ENCODE measurements at regions not wholly inside any gene's neighbourhood (a gene's known extent, or its start where the extent isn't known, plus 50 kb on each side); places are given as distances from the start of the nearest gene placed in this dataset.

DNA sequence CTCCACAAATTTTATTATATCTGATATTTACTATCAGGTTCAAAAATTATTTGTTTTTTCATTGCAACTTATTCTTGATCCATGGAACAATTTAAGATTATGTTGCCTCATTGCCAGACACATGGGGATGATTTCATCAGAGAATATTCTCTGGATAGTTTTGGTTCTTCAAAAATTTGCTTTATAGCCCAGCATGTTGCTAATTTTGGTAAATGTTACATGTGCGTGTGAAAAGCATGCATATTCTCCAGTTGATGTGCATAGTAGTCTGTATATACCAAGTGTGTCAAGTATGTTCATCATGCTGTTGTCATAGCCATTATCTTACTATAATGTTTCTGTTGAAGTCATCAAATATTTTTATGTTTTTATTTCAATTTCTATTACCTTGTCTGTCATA is 122.3 kb downstream of the RFC3 start:
- ATAC-seq: no peak
- TF ChIP-seq OSR1 (CRISPR knock-in tag; IDR thresholded peaks at IDR 0.05) (no peak), RARB (CRISPR knock-in tag; IDR thresholded peaks at IDR 0.05) (no peak), ARNTL (CRISPR knock-in tag; IDR thresholded peaks at IDR 0.05; ENCODE audit: borderline replicate concordance, low read depth) (no peak), TOX (CRISPR knock-in tag; IDR thresholded peaks at IDR 0.05; ENCODE audit: borderline replicate concordance) (no peak), SNAI2 (CRISPR knock-in tag; IDR thresholded peaks at IDR 0.05) (no peak), ZNF8 (CRISPR knock-in tag; IDR thresholded peaks at IDR 0.05) (no peak), CSDC2 (CRISPR knock-in tag; IDR thresholded peaks at IDR 0.05) (no peak)
- TF ChIP-seq, protein P1, sequence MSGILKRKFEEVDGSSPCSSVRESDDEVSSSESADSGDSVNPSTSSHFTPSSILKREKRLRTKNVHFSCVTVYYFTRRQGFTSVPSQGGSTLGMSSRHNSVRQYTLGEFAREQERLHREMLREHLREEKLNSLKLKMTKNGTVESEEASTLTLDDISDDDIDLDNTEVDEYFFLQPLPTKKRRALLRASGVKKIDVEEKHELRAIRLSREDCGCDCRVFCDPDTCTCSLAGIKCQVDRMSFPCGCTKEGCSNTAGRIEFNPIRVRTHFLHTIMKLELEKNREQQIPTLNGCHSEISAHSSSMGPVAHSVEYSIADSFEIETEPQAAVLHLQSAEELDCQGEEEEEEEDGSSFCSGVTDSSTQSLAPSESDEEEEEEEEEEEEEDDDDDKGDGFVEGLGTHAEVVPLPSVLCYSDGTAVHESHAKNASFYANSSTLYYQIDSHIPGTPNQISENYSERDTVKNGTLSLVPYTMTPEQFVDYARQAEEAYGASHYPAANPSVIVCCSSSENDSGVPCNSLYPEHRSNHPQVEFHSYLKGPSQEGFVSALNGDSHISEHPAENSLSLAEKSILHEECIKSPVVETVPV (CRISPR knock-in tag; IDR thresholded peaks at IDR 0.05): no peak
- TF ChIP-seq, protein P2, sequence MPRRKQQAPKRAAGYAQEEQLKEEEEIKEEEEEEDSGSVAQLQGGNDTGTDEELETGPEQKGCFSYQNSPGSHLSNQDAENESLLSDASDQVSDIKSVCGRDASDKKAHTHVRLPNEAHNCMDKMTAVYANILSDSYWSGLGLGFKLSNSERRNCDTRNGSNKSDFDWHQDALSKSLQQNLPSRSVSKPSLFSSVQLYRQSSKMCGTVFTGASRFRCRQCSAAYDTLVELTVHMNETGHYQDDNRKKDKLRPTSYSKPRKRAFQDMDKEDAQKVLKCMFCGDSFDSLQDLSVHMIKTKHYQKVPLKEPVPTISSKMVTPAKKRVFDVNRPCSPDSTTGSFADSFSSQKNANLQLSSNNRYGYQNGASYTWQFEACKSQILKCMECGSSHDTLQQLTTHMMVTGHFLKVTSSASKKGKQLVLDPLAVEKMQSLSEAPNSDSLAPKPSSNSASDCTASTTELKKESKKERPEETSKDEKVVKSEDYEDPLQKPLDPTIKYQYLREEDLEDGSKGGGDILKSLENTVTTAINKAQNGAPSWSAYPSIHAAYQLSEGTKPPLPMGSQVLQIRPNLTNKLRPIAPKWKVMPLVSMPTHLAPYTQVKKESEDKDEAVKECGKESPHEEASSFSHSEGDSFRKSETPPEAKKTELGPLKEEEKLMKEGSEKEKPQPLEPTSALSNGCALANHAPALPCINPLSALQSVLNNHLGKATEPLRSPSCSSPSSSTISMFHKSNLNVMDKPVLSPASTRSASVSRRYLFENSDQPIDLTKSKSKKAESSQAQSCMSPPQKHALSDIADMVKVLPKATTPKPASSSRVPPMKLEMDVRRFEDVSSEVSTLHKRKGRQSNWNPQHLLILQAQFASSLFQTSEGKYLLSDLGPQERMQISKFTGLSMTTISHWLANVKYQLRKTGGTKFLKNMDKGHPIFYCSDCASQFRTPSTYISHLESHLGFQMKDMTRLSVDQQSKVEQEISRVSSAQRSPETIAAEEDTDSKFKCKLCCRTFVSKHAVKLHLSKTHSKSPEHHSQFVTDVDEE (CRISPR knock-in tag; IDR thresholded peaks at IDR 0.05): no peak

DNA sequence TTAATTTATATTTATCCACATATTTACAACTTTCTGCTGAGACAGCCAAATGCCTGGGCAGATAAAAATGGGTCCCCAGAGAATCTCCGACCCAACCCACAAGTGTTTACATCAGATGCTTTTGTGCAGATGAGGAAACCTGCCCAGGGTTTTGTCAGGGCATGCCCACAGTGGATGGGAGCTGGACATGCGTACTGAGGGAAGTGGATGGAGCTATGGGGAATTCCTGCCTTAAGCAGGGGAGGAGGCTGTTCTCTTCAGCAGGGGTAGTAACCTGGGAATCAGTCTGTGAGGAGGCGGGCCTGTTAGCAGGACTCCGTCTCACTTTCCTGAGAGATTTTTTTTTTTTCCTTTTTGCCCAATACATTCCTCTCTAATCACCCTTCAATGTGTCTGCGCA is 122.9 kb downstream of the RFC3 start:
- TF ChIP-seq OSR1 (CRISPR knock-in tag; IDR thresholded peaks at IDR 0.05) (no peak), RARB (CRISPR knock-in tag; IDR thresholded peaks at IDR 0.05) (no peak), ZFP3 (CRISPR knock-in tag; IDR thresholded peaks at IDR 0.05) (no peak)
- ATAC-seq: no peak

DNA sequence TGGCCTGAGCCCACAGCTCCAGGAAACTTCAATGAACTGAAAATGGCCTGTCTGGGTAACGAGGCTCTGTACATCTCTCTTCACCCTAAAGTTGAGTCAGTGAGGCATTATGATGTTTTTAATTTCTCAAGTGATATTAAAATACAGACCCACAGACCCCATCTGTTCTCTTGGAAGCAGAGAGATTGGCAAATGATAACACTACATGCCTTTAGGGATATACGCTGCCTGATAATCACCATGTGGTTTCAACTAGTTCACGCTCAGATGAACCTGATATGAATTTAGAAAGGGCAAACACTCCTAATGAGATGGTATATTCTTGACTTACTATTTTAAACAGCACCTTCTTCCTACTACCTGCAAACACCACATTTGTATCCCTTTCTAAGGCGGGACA is 127.5 kb downstream of the RFC3 start:
- ATAC-seq: no peak
- peak; percentile 81; the same call in 1 of the 2 replicates for TF ChIP-seq TCF4 (CRISPR knock-in tag; IDR thresholded peaks at IDR 0.05; ENCODE audit: borderline replicate concordance)
- TF ChIP-seq, protein P2 (CRISPR knock-in tag; IDR thresholded peaks at IDR 0.05): no peak

DNA sequence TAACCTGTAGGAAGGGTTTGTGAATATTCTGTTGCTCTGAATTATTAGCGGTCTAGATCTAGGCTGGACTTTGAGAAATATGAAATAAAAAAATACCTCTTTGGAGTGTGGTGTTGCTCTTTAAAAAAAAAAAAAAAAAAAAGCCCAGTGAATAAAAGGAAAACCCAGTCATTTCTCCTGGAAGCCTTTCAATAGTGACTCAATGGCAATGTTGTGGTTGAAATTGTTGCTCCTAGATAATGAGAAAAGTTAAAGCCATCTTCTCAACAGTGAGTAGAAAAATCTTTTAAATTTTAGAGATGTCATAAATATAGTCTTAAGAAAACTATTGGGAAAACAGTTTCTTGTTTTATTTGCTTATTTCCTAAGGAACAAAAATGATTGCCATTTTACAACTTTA is 135.3 kb downstream of the RFC3 start:
- TF ChIP-seq BACH2 (CRISPR knock-in tag; IDR thresholded peaks at IDR 0.05; ENCODE audit: borderline replicate concordance): no peak
- TF ChIP-seq ZNF70 (CRISPR knock-in tag; IDR thresholded peaks at IDR 0.05): no peak
- TF ChIP-seq GLIS3 (CRISPR knock-in tag; IDR thresholded peaks at IDR 0.05): no peak
- no peak for TF ChIP-seq ESRRG (CRISPR knock-in tag; IDR thresholded peaks at IDR 0.05)
- TF ChIP-seq, protein P3, sequence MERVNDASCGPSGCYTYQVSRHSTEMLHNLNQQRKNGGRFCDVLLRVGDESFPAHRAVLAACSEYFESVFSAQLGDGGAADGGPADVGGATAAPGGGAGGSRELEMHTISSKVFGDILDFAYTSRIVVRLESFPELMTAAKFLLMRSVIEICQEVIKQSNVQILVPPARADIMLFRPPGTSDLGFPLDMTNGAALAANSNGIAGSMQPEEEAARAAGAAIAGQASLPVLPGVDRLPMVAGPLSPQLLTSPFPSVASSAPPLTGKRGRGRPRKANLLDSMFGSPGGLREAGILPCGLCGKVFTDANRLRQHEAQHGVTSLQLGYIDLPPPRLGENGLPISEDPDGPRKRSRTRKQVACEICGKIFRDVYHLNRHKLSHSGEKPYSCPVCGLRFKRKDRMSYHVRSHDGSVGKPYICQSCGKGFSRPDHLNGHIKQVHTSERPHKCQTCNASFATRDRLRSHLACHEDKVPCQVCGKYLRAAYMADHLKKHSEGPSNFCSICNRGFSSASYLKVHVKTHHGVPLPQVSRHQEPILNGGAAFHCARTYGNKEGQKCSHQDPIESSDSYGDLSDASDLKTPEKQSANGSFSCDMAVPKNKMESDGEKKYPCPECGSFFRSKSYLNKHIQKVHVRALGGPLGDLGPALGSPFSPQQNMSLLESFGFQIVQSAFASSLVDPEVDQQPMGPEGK (CRISPR knock-in tag; IDR thresholded peaks at IDR 0.05; ENCODE audit: borderline replicate concordance): no peak
- no peak for TF ChIP-seq RARB (CRISPR knock-in tag; IDR thresholded peaks at IDR 0.05)
- TF ChIP-seq ISL1 (CRISPR knock-in tag; IDR thresholded peaks at IDR 0.05): no peak
- ATAC-seq: no peak

DNA sequence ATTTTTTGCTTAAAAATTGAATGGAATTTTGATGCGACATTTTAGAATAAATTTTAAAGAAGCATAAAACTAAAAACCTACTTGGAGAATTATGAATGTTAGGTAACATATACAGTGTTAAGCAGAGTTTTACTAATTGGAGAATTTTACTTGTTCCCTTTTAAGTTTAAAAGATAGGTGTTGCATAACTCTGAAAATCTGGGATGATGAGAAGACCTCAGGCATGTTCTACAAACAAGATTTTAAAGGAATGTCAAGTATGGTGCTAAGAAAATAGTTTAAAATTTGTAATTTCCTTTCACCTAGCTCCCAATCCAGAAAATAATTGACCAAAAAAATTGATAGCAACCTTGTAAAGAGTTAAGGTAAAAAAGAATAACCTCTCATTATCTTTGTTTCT is 135.8 kb downstream of the RFC3 start:
- ATAC-seq: no peak
- no peak for TF ChIP-seq ARNTL (CRISPR knock-in tag; IDR thresholded peaks at IDR 0.05; ENCODE audit: borderline replicate concordance, low read depth)
- TF ChIP-seq, protein P4, sequence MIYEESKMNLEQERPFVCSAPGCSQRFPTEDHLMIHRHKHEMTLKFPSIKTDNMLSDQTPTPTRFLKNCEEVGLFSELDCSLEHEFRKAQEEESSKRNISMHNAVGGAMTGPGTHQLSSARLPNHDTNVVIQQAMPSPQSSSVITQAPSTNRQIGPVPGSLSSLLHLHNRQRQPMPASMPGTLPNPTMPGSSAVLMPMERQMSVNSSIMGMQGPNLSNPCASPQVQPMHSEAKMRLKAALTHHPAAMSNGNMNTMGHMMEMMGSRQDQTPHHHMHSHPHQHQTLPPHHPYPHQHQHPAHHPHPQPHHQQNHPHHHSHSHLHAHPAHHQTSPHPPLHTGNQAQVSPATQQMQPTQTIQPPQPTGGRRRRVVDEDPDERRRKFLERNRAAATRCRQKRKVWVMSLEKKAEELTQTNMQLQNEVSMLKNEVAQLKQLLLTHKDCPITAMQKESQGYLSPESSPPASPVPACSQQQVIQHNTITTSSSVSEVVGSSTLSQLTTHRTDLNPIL (CRISPR knock-in tag; IDR thresholded peaks at IDR 0.05; ENCODE audit: low read depth): no peak
- TF ChIP-seq, protein P1 (CRISPR knock-in tag; IDR thresholded peaks at IDR 0.05): no peak
- TF ChIP-seq TOX (CRISPR knock-in tag; IDR thresholded peaks at IDR 0.05; ENCODE audit: borderline replicate concordance): no peak
- TF ChIP-seq, protein P5, sequence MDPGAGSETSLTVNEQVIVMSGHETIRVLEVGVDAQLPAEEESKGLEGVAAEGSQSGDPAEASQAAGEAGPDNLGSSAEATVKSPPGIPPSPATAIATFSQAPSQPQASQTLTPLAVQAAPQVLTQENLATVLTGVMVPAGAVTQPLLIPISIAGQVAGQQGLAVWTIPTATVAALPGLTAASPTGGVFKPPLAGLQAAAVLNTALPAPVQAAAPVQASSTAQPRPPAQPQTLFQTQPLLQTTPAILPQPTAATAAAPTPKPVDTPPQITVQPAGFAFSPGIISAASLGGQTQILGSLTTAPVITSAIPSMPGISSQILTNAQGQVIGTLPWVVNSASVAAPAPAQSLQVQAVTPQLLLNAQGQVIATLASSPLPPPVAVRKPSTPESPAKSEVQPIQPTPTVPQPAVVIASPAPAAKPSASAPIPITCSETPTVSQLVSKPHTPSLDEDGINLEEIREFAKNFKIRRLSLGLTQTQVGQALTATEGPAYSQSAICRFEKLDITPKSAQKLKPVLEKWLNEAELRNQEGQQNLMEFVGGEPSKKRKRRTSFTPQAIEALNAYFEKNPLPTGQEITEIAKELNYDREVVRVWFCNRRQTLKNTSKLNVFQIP (CRISPR knock-in tag; IDR thresholded peaks at IDR 0.05; ENCODE audit: borderline replicate concordance, low read depth): no peak
- no peak for TF ChIP-seq BACH2 (CRISPR knock-in tag; IDR thresholded peaks at IDR 0.05; ENCODE audit: borderline replicate concordance)
- no peak for TF ChIP-seq ZC3H10 (CRISPR knock-in tag; IDR thresholded peaks at IDR 0.05)

All from SK-N-SH treated with all-trans-retinoic acid at 6 μM for 48 hours (cell line).